ENCODE measurements at regions not wholly inside any gene's neighbourhood (a gene's known extent, or its start where the extent isn't known, plus 50 kb on each side); places are given as distances from the start of the nearest gene placed in this dataset.
"Not testable (repeated sequence)": the region's sequence is repeated elsewhere in the genome, so short reads cannot be mapped to it uniquely, and the experiment has no call there.

- no peak for ATAC-seq
Observed at GRCh38 chr4:55251896-55252295, 94.1 kb upstream of the SRD5A3 start.

- no peak for ATAC-seq
Observed at GRCh38 chr4:55253948-55254593, 92.0 kb upstream of the SRD5A3 start.

GRCh38 chr4:55255179-55255578 is 90.9 kb upstream of the SRD5A3 start:
- ATAC-seq: no peak

GRCh38 chr4:55256787-55257186 is 89.3 kb upstream of the SRD5A3 start:
- no peak for ATAC-seq

- ATAC-seq: no peak
Observed at GRCh38 chr4:55258152-55258865, 87.7 kb upstream of the SRD5A3 start.

- no peak for ATAC-seq
Observed at GRCh38 chr4:55259294-55259693, 86.7 kb upstream of the SRD5A3 start.

GRCh38 chr4:55269470-55269869 is 76.6 kb upstream of the SRD5A3 start:
- no peak for ATAC-seq

GRCh38 chr4:55269995-55270394 is 76.0 kb upstream of the SRD5A3 start:
- ATAC-seq: peak; percentile 45

- no peak for ATAC-seq
Observed at GRCh38 chr4:55270481-55270880, 75.6 kb upstream of the SRD5A3 start.

GRCh38 chr4:55272102-55272501 is 73.9 kb upstream of the SRD5A3 start:
- no peak for ATAC-seq

- no peak for ATAC-seq
Observed at GRCh38 chr4:55272589-55272988, 73.5 kb upstream of the SRD5A3 start.

GRCh38 chr4:55277011-55277410 is 69.0 kb upstream of the SRD5A3 start:
- no peak for ATAC-seq

- no peak for ATAC-seq
Observed at GRCh38 chr4:55278316-55278715, 67.7 kb upstream of the SRD5A3 start.

GRCh38 chr4:55280474-55280873 is 65.6 kb upstream of the SRD5A3 start:
- ATAC-seq: not testable (repeated sequence)

- not testable (repeated sequence) for ATAC-seq
Observed at GRCh38 chr4:55281118-55281683, 64.8 kb upstream of the SRD5A3 start.

GRCh38 chr4:55284331-55284730 is 61.7 kb upstream of the SRD5A3 start:
- no peak for ATAC-seq

GRCh38 chr4:55291227-55291640 is 54.8 kb upstream of the SRD5A3 start:
- ATAC-seq: no peak

- no peak for ATAC-seq
Observed at GRCh38 chr4:55296096-55296495, 49.9 kb upstream of the SRD5A3 start.
